ENCODE measurements at regions not wholly inside any gene's neighbourhood (a gene's known extent, or its start where the extent isn't known, plus 50 kb on each side); places are given as distances from the start of the nearest gene placed in this dataset.
A peak's percentile ranks its signal among the peaks of the same experiment; 100 is the strongest.

- Histone ChIP-seq H3F3A (ENCODE audit: low read length, unreplicated experiment) (no peaks in the 10 kb centered on the region), H3K4me1 (ENCODE audit: insufficient read depth, low read length) (peaks cover 13% of the 10 kb centered on the region), H3K9ac (ENCODE audit: low read length) (no peak overlapping the region), H3K9me3 (ENCODE audit: low read length) (peaks cover 18% of the 10 kb centered on the region), H3K79me2 (ENCODE audit: low read length) (no peaks in the 10 kb centered on the region), H3K9me2 (replicated peaks; ENCODE audit: low read length) (no peaks in the 10 kb centered on the region), H3K4me3 (ENCODE audit: low read length) (no peak overlapping the region), H4K20me1 (ENCODE audit: low read length) (no peaks in the 10 kb centered on the region), H3K27me3 (ENCODE audit: low read length) (no peaks in the 10 kb centered on the region), H3K4me2 (ENCODE audit: low read length) (no peak overlapping the region), H2AFZ (ENCODE audit: low read length) (no peak overlapping the region), H3K27ac (ENCODE audit: low read length) (no peak overlapping the region), H3K36me3 (ENCODE audit: low read depth, low read length) (no peaks in the 10 kb centered on the region)
- intact Hi-C loops (cut with micrococcal nuclease) = no loop called here
- no TSS peak for BruUV-seq (replicated peaks)
- DNase-seq (no peak), ATAC-seq (no peak)
- CTCF ChIA-PET = no interaction called here
- TF ChIP-seq EZH2 (IDR thresholded peaks at IDR 0.05; ENCODE audit: low read length, unreplicated experiment) (no peak), EZH2phosphoT487 (IDR thresholded peaks at IDR 0.05; ENCODE audit: borderline replicate concordance, low read length) (no peak), CTCF (conservative IDR thresholded peaks at IDR 0.05; ENCODE audit: low read depth, low read length) (no peak)
- POLR2A ChIA-PET (ENCODE audit: unreplicated experiment) = no interaction called here
Observed at GRCh38 chr1:222138095-222138494, 396.2 kb upstream of the DUSP10 start.

GRCh38 chr1:222136869-222137268 is 395.0 kb upstream of the DUSP10 start:
- Histone ChIP-seq H3K4me3 (ENCODE audit: low read length) (no peak overlapping the region), H3K36me3 (ENCODE audit: low read depth, low read length) (no peaks in the 10 kb centered on the region), H3K27me3 (ENCODE audit: low read length) (no peaks in the 10 kb centered on the region), H3K9me2 (replicated peaks; ENCODE audit: low read length) (no peaks in the 10 kb centered on the region), H2AFZ (ENCODE audit: low read length) (no peak overlapping the region), H3K27ac (ENCODE audit: low read length) (no peak overlapping the region), H3K9ac (ENCODE audit: low read length) (no peak overlapping the region), H3K9me3 (ENCODE audit: low read length) (peaks cover 10% of the 10 kb centered on the region; the same call in 1 of the 2 replicates), H3K4me2 (ENCODE audit: low read length) (peak overlapping the region; percentile 30; the same call in 1 of the 2 replicates), H4K20me1 (ENCODE audit: low read length) (no peaks in the 10 kb centered on the region), H3F3A (ENCODE audit: low read length, unreplicated experiment) (no peaks in the 10 kb centered on the region), H3K4me1 (ENCODE audit: insufficient read depth, low read length) (peaks cover 13% of the 10 kb centered on the region), H3K79me2 (ENCODE audit: low read length) (no peaks in the 10 kb centered on the region)
- CTCF ChIA-PET = interaction anchor here (0.9 kb wide), 1 partner anchor 32 kb away, joined by 3 read pairs; no protein-coding TSS in a partner anchor
- BruUV-seq (replicated peaks) = no TSS peak
- ATAC-seq = peak; percentile 67
- POLR2A ChIA-PET (ENCODE audit: unreplicated experiment) = interaction anchor here (0.5 kb wide), 1 partner anchor 395 kb away, joined by 4 read pairs; the partner anchor contains the start of gene DUSP10
- intact Hi-C loops (cut with micrococcal nuclease) = no loop called here
- DNase-seq = peak; percentile 86
- no peak for TF ChIP-seq EZH2 (IDR thresholded peaks at IDR 0.05; ENCODE audit: low read length, unreplicated experiment)
- TF ChIP-seq EZH2phosphoT487 (IDR thresholded peaks at IDR 0.05; ENCODE audit: borderline replicate concordance, low read length) = no peak
- no peak for TF ChIP-seq CTCF (conservative IDR thresholded peaks at IDR 0.05; ENCODE audit: low read depth, low read length)

- no peak overlapping the region for H3K27ac ChIP-seq (ENCODE audit: low read length)
- intact Hi-C loops (cut with micrococcal nuclease) = loop anchor here (5.0 kb wide), 1 partner anchor 308 kb away; no protein-coding TSS in a partner anchor
- TF ChIP-seq EZH2phosphoT487 (IDR thresholded peaks at IDR 0.05; ENCODE audit: borderline replicate concordance, low read length) = no peak
- no peak for TF ChIP-seq CTCF (conservative IDR thresholded peaks at IDR 0.05; ENCODE audit: low read depth, low read length)
- no peak for TF ChIP-seq EZH2 (IDR thresholded peaks at IDR 0.05; ENCODE audit: low read length, unreplicated experiment)
- H3K36me3 ChIP-seq (ENCODE audit: low read depth, low read length) = no peaks in the 10 kb centered on the region
- no peak overlapping the region for H2AFZ ChIP-seq (ENCODE audit: low read length)
- H3K9ac ChIP-seq (ENCODE audit: low read length) = no peak overlapping the region
- no peaks in the 10 kb centered on the region for H3K79me2 ChIP-seq (ENCODE audit: low read length)
- H3K4me3 ChIP-seq (ENCODE audit: low read length) = no peak overlapping the region
- H4K20me1 ChIP-seq (ENCODE audit: low read length) = no peaks in the 10 kb centered on the region
- peaks cover 4% of the 10 kb centered on the region; the same call in 1 of the 2 replicates for H3K9me3 ChIP-seq (ENCODE audit: low read length)
- BruUV-seq (replicated peaks) = no TSS peak
- POLR2A ChIA-PET (ENCODE audit: unreplicated experiment) = no interaction called here
- no peaks in the 10 kb centered on the region for H3K9me2 ChIP-seq (replicated peaks; ENCODE audit: low read length)
- CTCF ChIA-PET = interaction anchor here (0.7 kb wide), 1 partner anchor 15 kb away, joined by 3 read pairs; no protein-coding TSS in a partner anchor
- no peaks in the 10 kb centered on the region for H3F3A ChIP-seq (ENCODE audit: low read length, unreplicated experiment)
- H3K27me3 ChIP-seq (ENCODE audit: low read length) = no peaks in the 10 kb centered on the region
- H3K4me1 ChIP-seq (ENCODE audit: insufficient read depth, low read length) = no peaks in the 10 kb centered on the region
- H3K4me2 ChIP-seq (ENCODE audit: low read length) = no peak overlapping the region
- DNase-seq (no peak), ATAC-seq (no peak)
Observed at GRCh38 chr1:222129041-222129440, 387.2 kb upstream of the DUSP10 start.

Measured in PC-3 (cell line).